Hepatocyte (in vitro differentiated cells): ENCODE measurements at regions not wholly inside any gene's neighbourhood (a gene's known extent, or its start where the extent isn't known, plus 50 kb on each side); places are given as distances from the start of the nearest gene placed in this dataset.

Experiments used
- DNase-seq: peaks from one replicate; pipeline ENCODE4 v3.0.0-alpha.2; 2016; ENCODE audit warnings: low spot score
- H2AFZ ChIP-seq: fragments of 200-600 bp; sonication (generic); 2 replicates; pipeline ENCODE4 v1.6.0; 2016; ENCODE audit warnings: antibody characterized with exemption, mild to moderate bottlenecking
- H3K27ac ChIP-seq: fragments of 200-600 bp; sonication (generic); 2 replicates; pipeline ENCODE4 v1.5.1; 2016; ENCODE audit warnings: mild to moderate bottlenecking
- H3K27me3 ChIP-seq: fragments of 200-600 bp; sonication (generic); 2 replicates; pipeline ENCODE4 v1.6.1; 2016
- H3K36me3 ChIP-seq: fragments of 200-600 bp; sonication (generic); replicated peaks from 2 replicates; pipeline ENCODE4 v1.5.1; 2016; ENCODE audit warnings: low read depth; ENCODE audit not compliant: insufficient read depth
- H3K4me1 ChIP-seq: fragments of 200-600 bp; sonication (generic); 2 replicates; pipeline ENCODE4 v1.5.1; 2016; ENCODE audit warnings: mild to moderate bottlenecking, moderate library complexity; ENCODE audit not compliant: insufficient read depth
- H3K4me2 ChIP-seq: fragments of 200-600 bp; sonication (generic); 2 replicates; pipeline ENCODE4 v1.6.0; 2016
- H3K4me3 ChIP-seq: fragments of 200-600 bp; sonication (generic); 2 replicates; pipeline ENCODE4 v1.5.1; 2016; ENCODE audit warnings: mild to moderate bottlenecking
- H3K79me2 ChIP-seq: fragments of 200-600 bp; sonication (generic); 2 replicates; pipeline ENCODE4 v1.6.0; 2017; ENCODE audit warnings: mild to moderate bottlenecking
- H3K9me2 ChIP-seq: fragments of 200-600 bp; sonication (generic); replicated peaks from 2 replicates; pipeline ENCODE4 v1.6.0; 2017; ENCODE audit warnings: mild to moderate bottlenecking; ENCODE audit not compliant: insufficient read depth
- H3K9me3 ChIP-seq: fragments of 200-600 bp; sonication (generic); 2 replicates; pipeline ENCODE4 v1.5.1; 2016; ENCODE audit warnings: low read depth, mild to moderate bottlenecking
- H4K20me1 ChIP-seq: fragments of 200-600 bp; sonication (generic); 2 replicates; pipeline ENCODE4 v1.6.0; 2016; ENCODE audit warnings: mild to moderate bottlenecking; ENCODE audit not compliant: insufficient read depth, poor library complexity, severe bottlenecking
- CTCF ChIP-seq: fragments of 200-600 bp; sonication (generic); IDR thresholded peaks from 2 replicates; pipeline ENCODE4 v1.5.1; 2016; ENCODE audit warnings: antibody characterized with exemption, mild to moderate bottlenecking; ENCODE audit not compliant: poor library complexity
- EZH2 ChIP-seq: fragments of 200-600 bp; sonication (generic); IDR thresholded peaks from 2 replicates; pipeline ENCODE4 v1.6.1; 2016; ENCODE audit warnings: antibody characterized with exemption, mild to moderate bottlenecking, borderline replicate concordance
- EZH2phosphoT487 ChIP-seq: fragments of 200-600 bp; sonication (generic); IDR thresholded peaks from one replicate; pipeline ENCODE4 v1.6.1; 2018; ENCODE audit warnings: antibody characterized with exemption, mild to moderate bottlenecking, low read depth, moderate library complexity; ENCODE audit not compliant: unreplicated experiment, severe bottlenecking
- WGBS: methylation state at CpG from one replicate; pipeline ENCODE4 v1.1.6; 2016; ENCODE audit warnings: low lambda C conversion rate; ENCODE audit errors: missing lambda C conversion rate; 5-methylcytosine and 5-hydroxymethylcytosine counted together

- H3K9me2 ChIP-seq = no peaks in the 10 kb centered on the region
- no peak overlapping the region for H2AFZ ChIP-seq
- H3K79me2 ChIP-seq = no peaks in the 10 kb centered on the region
- no peak overlapping the region for H3K27ac ChIP-seq
- H3K36me3 ChIP-seq = no peaks in the 10 kb centered on the region
- no peak overlapping the region for H3K4me2 ChIP-seq
- TF ChIP-seq EZH2 (no peak), CTCF (no peak), EZH2phosphoT487 (no peak)
- no peaks in the 10 kb centered on the region for H4K20me1 ChIP-seq
- DNase-seq = no peak
- H3K9me3 ChIP-seq = no peaks in the 10 kb centered on the region
- no peak overlapping the region for H3K4me3 ChIP-seq
- H3K4me1 ChIP-seq = no peaks in the 10 kb centered on the region
- H3K27me3 ChIP-seq = no peaks in the 10 kb centered on the region
- 83% methylated on average over 4 of the region's 4 CpGs for WGBS
Measured at GRCh38 chr9:74120470-74120869, 376.7 kb upstream of the RORB start.

GRCh38 chr9:74122216-74122615 is 374.9 kb upstream of the RORB start:
- H3K9me2 ChIP-seq = no peaks in the 10 kb centered on the region
- whole genome bisulfite sequencing = 89% methylated on average over 2 of the region's 2 CpGs
- no peaks in the 10 kb centered on the region for H3K79me2 ChIP-seq
- no peaks in the 10 kb centered on the region for H3K9me3 ChIP-seq
- H3K27me3 ChIP-seq = peaks cover 3% of the 10 kb centered on the region
- no peak overlapping the region for H3K4me2 ChIP-seq
- no peak for DNase-seq
- H3K4me1 ChIP-seq = no peaks in the 10 kb centered on the region
- TF ChIP-seq EZH2 (no peak), EZH2phosphoT487 (no peak), CTCF (no peak)
- H4K20me1 ChIP-seq = no peaks in the 10 kb centered on the region
- no peaks in the 10 kb centered on the region for H3K36me3 ChIP-seq
- no peak overlapping the region for H3K4me3 ChIP-seq
- no peak overlapping the region for H2AFZ ChIP-seq
- no peak overlapping the region for H3K27ac ChIP-seq

GRCh38 chr9:74122661-74123060 is 374.5 kb upstream of the RORB start:
- Histone ChIP-seq H3K27me3 (peaks cover 3% of the 10 kb centered on the region), H4K20me1 (no peaks in the 10 kb centered on the region), H3K4me3 (no peak overlapping the region), H3K4me1 (no peaks in the 10 kb centered on the region), H3K27ac (no peak overlapping the region), H3K4me2 (no peak overlapping the region), H2AFZ (no peak overlapping the region), H3K36me3 (no peaks in the 10 kb centered on the region), H3K79me2 (no peaks in the 10 kb centered on the region), H3K9me3 (no peaks in the 10 kb centered on the region), H3K9me2 (no peaks in the 10 kb centered on the region)
- WGBS = 89% methylated on average over 4 of the region's 4 CpGs
- TF ChIP-seq EZH2phosphoT487 (no peak), CTCF (no peak), EZH2 (no peak)
- DNase-seq = no peak

GRCh38 chr9:74125941-74126340 is 371.2 kb upstream of the RORB start:
- no peak overlapping the region for H3K4me3 ChIP-seq
- H3K27me3 ChIP-seq = peaks cover 3% of the 10 kb centered on the region
- 73% methylated on average over 5 of the region's 5 CpGs for WGBS
- H3K27ac ChIP-seq = no peak overlapping the region
- no peaks in the 10 kb centered on the region for H3K79me2 ChIP-seq
- no peaks in the 10 kb centered on the region for H3K4me1 ChIP-seq
- no peak for DNase-seq
- H3K4me2 ChIP-seq = no peak overlapping the region
- H3K9me3 ChIP-seq = no peaks in the 10 kb centered on the region
- H3K9me2 ChIP-seq = no peaks in the 10 kb centered on the region
- no peak overlapping the region for H2AFZ ChIP-seq
- no peaks in the 10 kb centered on the region for H3K36me3 ChIP-seq
- H4K20me1 ChIP-seq = no peaks in the 10 kb centered on the region
- TF ChIP-seq CTCF (no peak), EZH2 (no peak), EZH2phosphoT487 (no peak)
